Sigmoid colon (tissue), 4 donors: ENCODE measurements at regions not wholly inside any gene's neighbourhood (a gene's known extent, or its start where the extent isn't known, plus 50 kb on each side); places are given as distances from the start of the nearest gene placed in this dataset.

Experiments
- EP300 ChIP-seq, 4 donors: sonication (generic); formaldehyde crosslinking; IDR thresholded peaks; one replicate each; pipeline ENCODE4 v1.6.1; 2017; ENCODE audit warnings: antibody characterized with exemption in 4 of 4
- POLR2A ChIP-seq, 2 donors: fragments of 450-650 bp; IDR thresholded peaks; one replicate each; pipeline ENCODE4 v1.6.1; 2016; ENCODE audit warnings: antibody characterized with exemption in 2 of 2, mild to moderate bottlenecking in 2 of 2, moderate library complexity in 2 of 2
- TF ChIP-seq, protein P1 (sequence below), 4 experiments: fragments of 450-650 bp in 3 of 4; fragments of 200-600 bp in 1 of 4; IDR thresholded peaks; one replicate each; pipeline ENCODE4 v1.5.1; 2016 to 2019; ENCODE audit warnings: antibody characterized with exemption in 4 of 4, mild to moderate bottlenecking in 3 of 4, moderate library complexity in 2 of 4

DNA sequence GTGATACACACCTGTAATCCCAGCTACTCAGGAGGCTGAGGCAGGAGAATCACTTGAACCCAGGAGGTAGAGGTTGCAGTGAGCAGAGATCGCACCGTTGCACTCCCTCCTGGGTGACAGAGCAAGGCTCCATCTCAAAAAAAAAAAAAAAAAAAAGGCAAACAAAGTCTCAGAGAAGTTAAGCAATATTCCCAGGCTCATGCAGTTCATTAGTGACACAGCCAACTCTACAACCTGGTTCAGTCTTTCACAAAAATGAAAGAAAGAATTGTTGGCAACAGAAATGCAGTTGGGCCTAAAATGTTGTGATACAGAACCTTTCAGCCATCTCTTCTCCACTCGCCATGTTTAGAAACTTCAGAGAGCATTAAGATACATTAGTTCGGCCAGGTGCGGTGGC is 242.1 kb downstream of the LTN1 start:
- TF ChIP-seq EP300 (IDR thresholded peaks at IDR 0.05), result no peak
- TF ChIP-seq, protein P1, sequence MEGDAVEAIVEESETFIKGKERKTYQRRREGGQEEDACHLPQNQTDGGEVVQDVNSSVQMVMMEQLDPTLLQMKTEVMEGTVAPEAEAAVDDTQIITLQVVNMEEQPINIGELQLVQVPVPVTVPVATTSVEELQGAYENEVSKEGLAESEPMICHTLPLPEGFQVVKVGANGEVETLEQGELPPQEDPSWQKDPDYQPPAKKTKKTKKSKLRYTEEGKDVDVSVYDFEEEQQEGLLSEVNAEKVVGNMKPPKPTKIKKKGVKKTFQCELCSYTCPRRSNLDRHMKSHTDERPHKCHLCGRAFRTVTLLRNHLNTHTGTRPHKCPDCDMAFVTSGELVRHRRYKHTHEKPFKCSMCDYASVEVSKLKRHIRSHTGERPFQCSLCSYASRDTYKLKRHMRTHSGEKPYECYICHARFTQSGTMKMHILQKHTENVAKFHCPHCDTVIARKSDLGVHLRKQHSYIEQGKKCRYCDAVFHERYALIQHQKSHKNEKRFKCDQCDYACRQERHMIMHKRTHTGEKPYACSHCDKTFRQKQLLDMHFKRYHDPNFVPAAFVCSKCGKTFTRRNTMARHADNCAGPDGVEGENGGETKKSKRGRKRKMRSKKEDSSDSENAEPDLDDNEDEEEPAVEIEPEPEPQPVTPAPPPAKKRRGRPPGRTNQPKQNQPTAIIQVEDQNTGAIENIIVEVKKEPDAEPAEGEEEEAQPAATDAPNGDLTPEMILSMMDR (IDR thresholded peaks at IDR 0.05), result no peak
- TF ChIP-seq POLR2A (IDR thresholded peaks at IDR 0.05), result no peak
